Sigmoid colon (tissue), 4 donors: ENCODE measurements at regions not wholly inside any gene's neighbourhood (a gene's known extent, or its start where the extent isn't known, plus 50 kb on each side); places are given as distances from the start of the nearest gene placed in this dataset.

Experiments
- CTCF ChIP-seq, 4 experiments: fragments of 450-650 bp in 3 of 4; fragments of 200-600 bp in 1 of 4; IDR thresholded peaks; one replicate each; pipeline ENCODE4 v1.5.1; 2016 to 2019; ENCODE audit warnings: antibody characterized with exemption in 4 of 4, mild to moderate bottlenecking in 3 of 4, moderate library complexity in 2 of 4
- EP300 ChIP-seq, 4 donors: sonication (generic); formaldehyde crosslinking; IDR thresholded peaks; one replicate each; pipeline ENCODE4 v1.6.1; 2017; ENCODE audit warnings: antibody characterized with exemption in 4 of 4
- POLR2A ChIP-seq, 2 donors: fragments of 450-650 bp; IDR thresholded peaks; one replicate each; pipeline ENCODE4 v1.6.1; 2016; ENCODE audit warnings: antibody characterized with exemption in 2 of 2, mild to moderate bottlenecking in 2 of 2, moderate library complexity in 2 of 2
- POLR2AphosphoS5 ChIP-seq, 4 donors: sonication (generic); formaldehyde crosslinking; IDR thresholded peaks; one replicate each; pipeline ENCODE4 v1.6.1; 2017; ENCODE audit warnings: antibody characterized with exemption in 4 of 4

GRCh38 chr16:5977329-5977728, 879.7 kb upstream of the EEF2KMT start:
- TF ChIP-seq CTCF (IDR thresholded peaks at IDR 0.05): no peak
- no peak for TF ChIP-seq POLR2A (IDR thresholded peaks at IDR 0.05)
- no peak for TF ChIP-seq POLR2AphosphoS5 (IDR thresholded peaks at IDR 0.05)
- no peak for TF ChIP-seq EP300 (IDR thresholded peaks at IDR 0.05)
